ENCODE measurements at regions not wholly inside any gene's neighbourhood (a gene's known extent, or its start where the extent isn't known, plus 50 kb on each side); places are given as distances from the start of the nearest gene placed in this dataset.
"Not testable (repeated sequence)": the region's sequence is repeated elsewhere in the genome, so short reads cannot be mapped to it uniquely, and the experiment has no call there.

DNA sequence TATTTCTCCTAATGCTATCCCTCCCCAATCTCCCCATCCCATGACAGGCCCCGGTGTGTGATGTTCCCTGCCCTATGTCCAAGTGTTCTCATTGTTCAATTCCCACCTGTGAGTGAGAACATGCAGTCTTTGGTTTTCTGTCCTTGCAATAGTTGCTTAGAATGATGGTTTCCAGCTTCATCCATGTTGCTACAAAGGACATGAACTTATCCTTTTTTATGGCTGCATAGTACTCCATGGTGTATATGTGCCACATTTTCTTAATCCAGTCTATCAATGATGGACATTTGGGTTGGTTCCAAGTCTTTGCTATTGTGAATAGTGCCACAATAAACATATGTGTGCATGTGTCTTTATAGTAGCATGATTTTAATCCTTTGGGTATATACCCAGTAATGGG lies 51.3 kb upstream of the RIOK2 start:
- DNase-seq (ENCODE audit: low read depth) = not testable (repeated sequence)

DNA sequence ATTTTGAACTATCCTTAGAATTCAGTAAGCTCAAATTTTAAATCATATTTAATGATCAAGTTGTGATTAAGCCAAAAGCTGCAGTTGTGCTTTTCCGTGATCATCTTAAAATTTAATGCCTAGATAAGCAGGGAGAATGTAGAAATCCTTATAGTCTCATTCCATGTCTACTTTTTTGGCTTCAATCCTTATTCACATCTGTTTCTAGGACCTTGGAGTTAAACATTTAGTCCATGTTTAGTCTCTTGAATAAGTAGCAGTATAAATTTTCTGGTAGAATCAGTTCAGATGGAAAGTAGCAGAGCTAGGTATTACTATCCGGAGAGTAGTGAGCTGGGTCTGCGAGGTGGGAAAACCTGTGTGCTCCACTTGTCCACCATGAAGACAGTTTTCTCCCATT lies 59.3 kb upstream of the RIOK2 start:
- no peak for DNase-seq (ENCODE audit: low read depth)

DNA sequence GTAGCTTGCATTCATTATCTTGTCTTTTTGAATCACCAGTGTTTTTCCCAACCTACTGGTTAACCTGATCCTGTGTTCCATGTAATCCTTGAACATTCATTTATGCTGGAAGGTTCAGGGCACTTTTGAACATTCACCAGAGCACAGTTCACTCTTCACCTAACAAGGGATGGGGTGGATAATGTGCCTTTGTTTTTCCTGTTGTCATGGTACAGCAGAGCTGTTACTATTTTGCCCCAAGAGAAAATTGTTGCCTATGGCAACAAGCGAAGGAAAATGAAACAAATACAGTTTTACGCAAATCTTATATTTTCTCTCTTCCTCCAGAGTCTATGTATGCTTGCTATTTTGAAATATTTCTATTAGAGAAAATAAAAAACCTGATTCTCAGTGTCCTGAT lies 60.3 kb upstream of the RIOK2 start:
- DNase-seq (ENCODE audit: low read depth) = no peak

DNA sequence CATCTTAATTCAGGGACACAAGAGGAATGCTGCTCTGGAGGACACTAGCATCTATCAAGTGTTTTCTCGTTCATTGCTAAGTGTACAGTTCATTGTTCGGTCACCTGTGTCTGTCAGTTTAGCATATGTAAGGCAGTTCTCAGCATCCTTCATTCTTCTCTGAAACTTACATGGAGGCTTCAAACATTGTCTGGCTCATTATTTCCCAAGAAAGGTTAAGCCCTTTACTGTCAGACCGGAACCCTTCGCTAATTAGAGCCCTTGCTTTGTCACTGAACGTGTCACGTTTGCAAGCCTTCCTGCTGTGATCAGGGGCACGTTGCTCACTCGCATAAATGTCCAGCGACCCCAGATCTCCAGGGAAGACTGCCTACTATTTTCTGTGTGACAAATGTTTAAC lies 62.3 kb upstream of the RIOK2 start:
- DNase-seq (ENCODE audit: low read depth) = no peak

DNA sequence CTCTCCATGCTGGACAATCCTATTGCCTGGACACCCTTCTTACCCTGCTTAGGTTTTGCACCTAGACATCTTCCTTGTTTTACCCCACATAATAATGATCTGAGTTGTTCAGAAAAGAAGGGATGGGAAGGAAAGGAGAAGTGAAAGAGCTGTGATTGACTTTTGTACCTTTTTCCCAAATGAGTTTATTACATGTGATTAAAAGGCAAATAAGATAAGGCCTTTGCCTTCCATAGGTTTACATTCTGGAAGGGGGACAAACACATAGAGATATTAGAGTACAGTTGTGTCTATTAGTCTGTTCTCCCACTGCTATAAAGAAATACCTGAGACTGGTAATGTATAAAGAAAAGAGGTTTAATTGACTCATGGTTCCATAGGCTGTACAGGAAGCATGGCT lies 67.1 kb upstream of the RIOK2 start:
- DNase-seq (ENCODE audit: low read depth) = no peak

DNA sequence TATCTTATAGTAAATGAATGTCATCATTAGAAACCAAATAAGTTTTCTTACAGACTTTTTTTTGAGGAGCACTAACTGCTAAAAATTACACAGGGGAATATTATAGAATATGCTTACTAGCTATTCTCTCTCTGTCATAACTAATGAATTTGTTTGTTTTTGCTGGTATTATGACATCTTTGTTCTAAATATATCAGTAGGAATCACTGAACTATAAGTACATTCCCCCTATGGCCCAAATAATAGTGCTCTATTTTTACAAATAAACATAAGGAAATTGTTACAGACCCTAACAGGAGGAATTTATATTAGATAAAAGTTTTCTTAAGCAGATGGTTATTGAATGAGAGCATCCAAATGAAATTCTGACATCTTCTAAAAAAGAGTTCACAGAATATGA lies 83.0 kb upstream of the RIOK2 start:
- no peak for DNase-seq (ENCODE audit: low read depth)

DNA sequence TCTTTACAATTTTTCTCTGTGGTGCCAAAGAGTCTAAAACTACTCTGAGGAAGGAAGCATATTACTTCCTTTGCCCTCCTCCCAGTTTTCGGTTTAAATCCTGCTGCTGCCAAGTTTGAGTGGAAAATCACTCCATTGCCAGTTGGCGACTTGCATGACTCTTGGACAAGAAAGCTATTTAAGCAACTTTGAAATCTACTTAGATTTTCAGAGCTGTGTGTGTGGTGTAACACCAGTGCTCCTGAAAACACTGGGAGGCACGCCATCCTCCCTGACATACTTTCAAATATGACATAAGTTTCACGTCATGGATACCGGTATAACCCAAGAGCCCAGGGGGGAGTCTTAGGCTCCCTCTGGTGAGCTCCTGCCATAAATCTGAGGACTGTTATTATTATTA lies 83.5 kb upstream of the RIOK2 start:
- DNase-seq (ENCODE audit: low read depth) = no peak

DNA sequence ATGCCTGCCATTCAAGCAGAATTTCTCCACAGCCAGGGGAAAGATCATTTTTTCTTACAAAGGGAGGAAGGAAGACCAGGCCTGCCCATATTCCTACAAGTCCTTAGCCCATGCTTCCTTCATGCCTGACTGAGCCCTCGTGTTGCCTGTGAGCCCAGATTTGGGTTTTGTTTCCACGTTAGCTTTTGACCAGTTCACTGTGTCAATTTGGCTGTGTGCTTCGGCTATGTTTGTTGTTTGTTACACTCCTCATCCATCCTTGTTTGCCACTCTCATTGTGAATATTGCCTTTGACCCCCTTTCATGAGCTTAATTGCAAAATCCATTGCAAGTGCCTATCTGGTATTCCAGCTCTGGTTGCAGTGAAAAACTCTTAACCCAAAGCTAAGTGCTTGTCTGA lies 84.7 kb upstream of the RIOK2 start:
- DNase-seq (ENCODE audit: low read depth) = no peak

DNA sequence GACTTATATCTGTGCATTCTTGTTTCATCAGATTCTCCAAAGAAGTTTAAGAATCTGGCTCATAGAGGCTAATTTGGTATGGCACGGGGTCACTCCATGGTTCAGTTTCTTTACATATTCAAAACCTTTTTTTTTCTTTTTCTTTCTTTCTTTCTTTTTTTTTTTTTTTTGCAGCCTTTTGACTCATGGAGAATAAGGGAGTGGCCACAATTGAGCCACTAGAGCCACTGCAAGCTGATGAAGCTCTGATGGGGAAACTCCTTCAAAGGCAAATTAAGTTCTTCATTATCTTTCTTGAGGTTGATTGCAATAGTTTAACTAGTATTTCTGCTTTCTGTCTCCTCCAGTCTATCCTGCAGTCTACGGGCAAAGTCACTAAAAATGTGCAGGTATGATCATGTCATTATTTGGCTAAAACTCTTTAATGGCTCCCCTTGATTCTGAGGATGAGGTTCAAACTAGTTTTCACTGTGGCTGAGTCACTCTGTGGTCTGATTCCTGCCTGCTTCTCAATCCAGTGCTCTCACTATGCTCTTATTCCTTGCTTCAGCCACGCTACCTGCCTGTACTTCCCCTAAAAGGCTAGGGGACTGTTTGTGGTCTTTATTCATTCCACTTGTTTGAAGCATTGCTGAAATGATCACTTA lies 93.5 kb upstream of the RIOK2 start:
- DNase-seq (ENCODE audit: low read depth) = no peak

DNA sequence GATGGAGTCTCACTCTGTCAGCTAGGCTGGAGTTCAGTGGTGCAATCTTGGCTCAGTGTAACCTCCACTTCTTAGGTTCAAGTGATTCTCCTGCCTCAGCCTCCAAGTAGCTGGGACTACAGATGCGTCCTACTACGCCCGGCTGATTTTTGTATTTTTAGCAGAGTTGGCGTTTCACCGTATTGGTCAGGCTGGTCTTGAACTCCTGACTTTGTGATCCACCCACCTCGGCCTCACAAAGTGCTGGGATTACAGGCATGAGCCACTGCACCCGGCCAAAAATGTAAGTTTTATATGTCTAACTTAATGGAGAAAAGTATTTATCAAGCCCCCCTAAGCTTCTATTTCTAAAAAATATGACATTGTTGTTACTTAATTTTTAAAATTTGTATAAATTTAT lies 98.2 kb upstream of the RIOK2 start:
- no peak for DNase-seq (ENCODE audit: low read depth)

DNA sequence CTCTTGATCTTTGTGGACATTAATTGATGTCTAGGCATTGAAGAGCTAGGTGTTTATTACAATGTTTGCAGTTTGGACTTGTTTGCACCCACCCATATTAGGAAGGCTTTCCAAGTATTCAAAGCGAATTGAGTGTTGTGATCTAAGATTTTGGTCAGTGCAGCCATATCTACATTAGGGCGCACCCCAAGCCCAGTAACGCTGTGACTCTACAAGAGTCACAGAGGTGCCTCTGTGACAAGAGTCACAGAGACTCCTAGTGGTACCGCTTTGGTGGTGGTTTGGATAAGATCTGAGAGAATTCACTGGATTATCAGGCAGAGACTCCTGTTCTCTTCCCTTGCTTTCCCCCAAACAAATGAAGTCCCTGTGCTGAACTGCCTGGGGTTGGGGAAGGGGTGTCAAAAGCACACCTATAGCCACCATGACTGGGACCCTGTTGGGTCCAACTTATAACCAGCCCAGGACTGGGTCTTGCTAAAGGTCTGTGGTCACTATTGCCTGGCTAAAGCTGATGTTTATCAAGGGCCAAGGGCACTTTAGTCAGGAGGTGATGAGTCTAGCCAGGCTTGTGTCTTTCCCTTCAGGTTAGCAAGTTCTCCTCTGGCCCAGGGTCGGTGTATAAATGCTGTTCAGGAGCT lies 114.1 kb upstream of the RIOK2 start:
- no peak for DNase-seq (ENCODE audit: low read depth)

DNA sequence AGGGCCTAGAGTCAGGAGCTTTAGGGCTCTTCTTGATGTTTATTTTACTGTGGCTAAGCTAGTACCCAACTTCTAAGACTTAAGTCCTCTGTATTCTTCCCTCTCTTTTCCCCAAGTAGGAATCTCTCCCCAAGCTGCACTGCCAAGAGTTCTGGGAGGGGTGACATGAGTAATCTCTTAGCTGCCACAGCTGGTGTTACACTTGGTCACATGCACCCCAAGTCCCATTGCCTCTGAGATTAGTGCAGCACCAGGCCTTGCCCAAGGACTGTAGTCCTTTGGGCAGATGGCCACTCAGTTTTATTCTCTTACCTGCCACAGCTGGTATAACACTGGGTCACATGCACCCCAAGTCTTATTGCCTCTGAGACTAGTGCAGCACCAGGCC lies 114.7 kb upstream of the RIOK2 start:
- no peak for DNase-seq (ENCODE audit: low read depth)

DNA sequence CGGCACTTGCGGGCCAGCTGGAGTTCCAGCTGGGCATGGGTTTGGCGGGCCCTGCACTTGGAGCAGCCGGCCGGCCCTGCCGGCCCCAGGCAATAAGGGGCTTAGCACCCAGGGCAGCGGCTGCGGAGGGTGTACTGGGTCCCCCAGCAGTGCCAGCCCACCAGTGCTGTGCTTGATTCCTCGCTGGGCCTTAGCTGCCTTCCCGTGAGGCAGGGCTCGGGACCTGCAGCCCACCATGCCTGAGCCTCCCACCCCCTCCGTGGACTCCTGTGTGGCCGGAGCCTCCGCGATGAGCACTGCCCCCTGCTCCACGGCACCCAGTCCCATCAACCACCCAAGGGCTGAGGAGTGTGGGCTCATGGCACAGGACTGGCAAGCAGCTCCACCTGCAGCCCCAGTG lies 118.1 kb upstream of the RIOK2 start:
- not testable (repeated sequence) for DNase-seq (ENCODE audit: low read depth)

DNA sequence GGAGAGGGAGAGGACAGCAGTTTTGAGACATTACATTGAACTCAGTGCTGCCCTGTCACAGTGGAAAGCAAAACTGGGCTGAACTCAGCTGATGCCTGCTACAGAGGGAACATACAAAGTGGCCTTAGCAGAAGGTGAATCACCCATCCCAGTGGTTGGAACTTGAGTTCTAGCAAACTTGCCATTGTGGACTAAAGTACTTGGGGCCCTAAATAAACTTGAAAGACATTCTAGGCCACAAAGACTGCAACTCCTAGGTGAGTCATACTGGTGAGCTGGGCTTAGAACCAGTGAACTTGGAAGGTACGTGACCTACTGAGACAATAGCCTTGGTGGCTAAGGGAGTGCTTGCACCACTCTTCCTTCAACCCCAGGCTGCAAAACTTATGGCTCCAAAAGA lies 155.7 kb upstream of the RIOK2 start:
- DNase-seq (ENCODE audit: low read depth) = no peak

DNA sequence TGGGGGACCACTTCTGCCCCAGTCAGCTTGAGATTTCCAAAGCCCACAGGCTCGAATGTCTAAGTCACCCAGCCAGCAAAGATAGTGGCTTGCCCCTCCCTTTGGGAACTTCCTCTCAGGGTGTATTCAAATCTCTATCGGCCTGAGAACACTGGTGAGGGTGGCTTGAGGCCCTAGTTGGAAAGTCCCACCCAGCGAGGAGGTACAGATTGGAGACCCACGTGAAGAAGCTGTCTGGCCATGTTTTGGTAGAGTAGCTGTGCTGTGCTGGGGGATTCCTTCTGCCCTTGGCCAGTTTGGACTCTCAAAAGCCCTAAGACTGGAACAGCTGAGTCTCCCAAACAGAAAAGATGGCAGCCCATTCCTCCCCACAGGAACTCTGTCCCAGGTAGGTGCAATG lies 172.7 kb upstream of the RIOK2 start:
- DNase-seq (ENCODE audit: low read depth) = peak; percentile 39

DNA sequence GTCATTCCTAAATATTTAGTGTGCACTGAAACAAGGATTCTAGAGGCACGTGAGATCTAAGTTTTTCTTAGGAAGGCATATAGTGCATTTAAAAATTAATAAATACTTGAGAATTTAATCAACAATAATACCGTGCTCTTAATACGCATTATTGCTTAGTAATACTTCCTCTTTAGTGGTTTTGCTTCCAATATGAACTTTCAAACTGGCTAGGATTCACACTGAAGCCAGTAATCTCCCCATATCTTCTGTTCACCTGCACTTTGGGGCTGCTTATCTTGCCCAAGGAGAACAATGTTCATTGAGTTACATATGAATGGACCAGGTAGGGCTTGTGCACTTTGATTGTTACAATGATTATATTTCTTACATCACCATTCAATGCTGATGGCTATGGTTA lies 180.5 kb upstream of the RIOK2 start:
- peak; percentile 35 for DNase-seq (ENCODE audit: low read depth)

DNA sequence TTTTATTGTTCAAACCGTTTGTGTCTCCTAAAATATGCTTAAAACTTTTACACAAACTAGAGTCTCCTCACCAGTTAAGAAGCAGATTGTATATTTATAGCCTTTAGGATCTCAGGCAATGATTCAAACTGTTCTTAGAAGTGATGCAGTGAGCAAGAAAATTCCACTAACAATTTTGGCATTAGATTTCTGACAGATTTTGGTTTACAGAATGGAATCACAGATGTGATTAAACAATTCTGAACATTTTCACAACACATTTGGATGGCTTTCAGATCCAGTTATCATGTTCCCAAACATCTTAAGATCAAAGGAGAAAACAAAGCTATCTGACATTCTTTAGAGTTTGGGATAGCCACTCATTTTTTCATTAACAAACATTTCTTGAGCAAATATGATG lies 181.7 kb upstream of the RIOK2 start:
- DNase-seq (ENCODE audit: low read depth) = no peak

DNA sequence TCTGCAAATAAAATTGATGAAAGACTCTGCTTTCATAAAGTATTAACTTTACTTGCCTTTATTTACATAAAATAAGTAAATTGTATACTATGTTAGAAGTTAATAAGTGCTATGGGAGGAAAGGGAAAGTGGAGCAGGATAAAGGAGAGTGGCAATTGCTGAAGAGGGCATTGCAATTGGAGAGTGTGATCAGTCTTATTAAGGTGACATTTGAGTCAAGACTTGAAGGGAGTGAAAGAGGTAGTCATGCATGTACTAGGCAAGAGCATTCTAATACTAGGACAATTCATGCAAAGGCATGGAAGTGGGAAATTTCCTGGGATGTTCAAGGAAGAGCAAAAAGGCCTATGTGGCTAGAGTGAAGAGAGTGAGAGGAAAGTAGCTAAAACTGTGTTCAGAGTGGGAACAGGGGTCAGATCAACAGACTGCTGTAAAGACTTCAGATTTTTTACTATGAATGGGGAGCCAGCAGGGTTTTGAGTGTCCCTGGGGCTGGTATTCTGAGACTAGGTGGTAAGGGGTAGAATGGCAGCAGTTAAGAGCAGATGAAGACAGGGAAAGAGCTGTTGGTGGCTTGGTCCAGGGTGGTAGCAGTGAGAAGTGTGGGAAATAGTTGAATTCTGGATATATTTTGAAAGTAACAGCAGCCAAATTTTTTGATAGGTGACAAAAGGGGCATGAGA lies 182.3 kb upstream of the RIOK2 start:
- DNase-seq (ENCODE audit: low read depth) = no peak

DNA sequence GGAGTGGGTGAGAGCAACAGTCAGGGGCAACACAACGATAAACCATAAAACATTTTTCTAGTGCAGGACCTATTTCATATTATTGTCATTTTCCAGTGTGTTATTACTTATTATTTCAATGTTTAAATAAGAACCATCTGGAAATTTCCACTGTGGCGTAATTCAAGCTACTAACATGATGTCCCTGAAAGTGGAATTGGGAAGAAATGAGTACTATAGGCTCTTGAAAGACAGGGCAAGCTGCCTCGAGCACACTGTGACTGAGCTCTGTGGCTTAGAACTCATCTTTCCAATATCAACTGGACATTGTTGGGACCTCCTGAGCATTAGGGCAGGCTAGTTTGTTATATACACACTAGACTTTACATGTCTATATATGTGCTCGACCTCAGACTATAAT lies 182.9 kb upstream of the RIOK2 start:
- no peak for DNase-seq (ENCODE audit: low read depth)

DNA sequence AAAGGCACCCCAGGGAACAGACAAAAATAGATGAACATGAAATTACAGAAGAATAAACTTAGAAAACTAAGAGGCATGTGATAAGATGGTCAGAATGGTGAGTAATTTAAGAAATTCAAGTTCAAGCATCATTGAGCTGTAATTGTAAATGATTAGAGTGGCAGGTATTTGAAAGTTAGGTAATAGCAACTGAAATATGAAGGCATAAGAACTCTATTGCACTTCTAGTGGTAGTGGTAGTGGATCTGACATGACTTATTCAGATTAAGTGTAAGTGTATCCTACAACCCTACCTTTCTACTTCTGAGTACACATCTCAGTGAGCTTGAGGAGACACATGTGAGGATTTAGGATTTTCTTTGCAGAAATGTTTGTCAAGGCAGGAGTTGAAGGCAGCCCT lies 192.9 kb upstream of the RIOK2 start:
- DNase-seq (ENCODE audit: low read depth) = no peak

DNA sequence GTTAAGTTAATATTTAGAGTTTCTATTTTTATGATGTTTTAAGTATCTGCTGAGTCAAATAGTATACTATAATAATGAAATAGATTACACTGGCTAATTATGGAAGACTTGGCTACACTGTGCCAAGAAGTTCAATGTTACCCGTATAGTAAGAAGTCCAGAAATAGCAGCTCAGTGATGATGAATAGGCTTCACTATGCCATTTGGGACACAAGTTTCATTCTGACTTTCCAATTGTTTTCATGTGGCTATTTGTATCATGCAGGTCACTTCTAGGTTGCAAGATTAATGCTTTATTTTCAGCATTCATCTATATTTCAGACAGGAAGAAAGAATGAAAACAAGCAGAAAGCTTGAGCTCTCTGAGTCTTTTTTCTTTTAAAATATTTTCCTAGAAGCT lies 194.5 kb upstream of the RIOK2 start:
- no peak for DNase-seq (ENCODE audit: low read depth)

DNA sequence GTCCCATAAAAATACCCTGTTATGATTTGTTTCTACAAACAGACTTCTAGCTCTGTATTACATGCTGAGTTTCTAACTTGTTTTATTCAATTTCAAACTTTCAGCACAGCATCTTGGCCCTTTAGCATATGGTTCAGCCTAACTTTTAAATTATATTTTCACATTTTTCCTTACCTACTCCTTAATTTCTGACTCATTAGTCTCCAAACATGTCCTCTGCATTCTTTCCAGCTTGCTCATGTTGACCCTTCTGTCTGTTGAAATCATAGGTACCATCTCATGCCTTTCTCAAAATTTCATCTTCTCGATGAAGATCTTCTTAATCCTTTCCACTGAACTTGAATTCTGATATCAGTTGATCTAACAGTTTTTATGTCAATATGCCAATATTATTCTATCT lies 200.9 kb upstream of the RIOK2 start:
- no peak for DNase-seq (ENCODE audit: low read depth)

DNA sequence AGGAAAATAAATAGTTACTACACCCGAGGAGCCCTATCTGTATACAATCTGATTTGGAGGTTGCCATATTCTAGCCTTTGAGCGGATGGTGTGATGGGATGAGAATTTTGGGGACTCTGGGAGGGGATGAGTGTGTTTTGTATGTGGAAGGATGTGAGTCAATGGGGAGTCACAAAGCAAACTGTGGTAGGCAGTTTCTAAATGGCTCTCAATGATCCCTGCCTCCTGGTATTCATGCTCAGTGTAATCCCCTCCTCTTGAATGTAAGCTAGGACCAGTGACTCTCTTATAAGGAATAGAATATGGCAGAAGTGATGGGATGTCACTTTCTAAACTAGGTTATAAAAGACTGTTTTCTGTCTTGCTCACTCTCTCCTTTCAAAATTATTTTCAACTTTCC lies 205.7 kb upstream of the RIOK2 start:
- no peak for DNase-seq (ENCODE audit: low read depth)

DNA sequence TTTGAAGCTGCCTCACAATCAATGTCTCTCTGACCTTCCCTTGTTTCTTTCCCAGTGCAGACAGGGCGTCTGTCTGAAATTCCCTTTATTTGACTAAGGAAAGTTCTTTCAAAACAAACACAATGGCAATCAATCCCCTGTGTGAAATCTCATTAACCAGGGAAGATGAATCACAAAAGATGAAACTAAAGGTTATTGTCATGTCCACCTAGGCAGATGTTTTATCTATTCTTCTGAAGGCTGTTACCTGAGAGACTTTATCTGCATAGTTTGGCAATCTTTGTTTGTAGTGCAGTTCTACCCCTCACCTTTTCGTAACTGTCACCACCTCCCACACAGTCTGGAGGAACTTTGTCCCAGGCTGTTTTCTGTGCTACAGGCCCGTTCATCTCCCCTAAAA lies 217.5 kb upstream of the RIOK2 start:
- no peak for DNase-seq (ENCODE audit: low read depth)

All from CMK (cell line).